ENCODE measurements at regions not wholly inside any gene's neighbourhood (a gene's known extent, or its start where the extent isn't known, plus 50 kb on each side); places are given as distances from the start of the nearest gene placed in this dataset.

DNA sequence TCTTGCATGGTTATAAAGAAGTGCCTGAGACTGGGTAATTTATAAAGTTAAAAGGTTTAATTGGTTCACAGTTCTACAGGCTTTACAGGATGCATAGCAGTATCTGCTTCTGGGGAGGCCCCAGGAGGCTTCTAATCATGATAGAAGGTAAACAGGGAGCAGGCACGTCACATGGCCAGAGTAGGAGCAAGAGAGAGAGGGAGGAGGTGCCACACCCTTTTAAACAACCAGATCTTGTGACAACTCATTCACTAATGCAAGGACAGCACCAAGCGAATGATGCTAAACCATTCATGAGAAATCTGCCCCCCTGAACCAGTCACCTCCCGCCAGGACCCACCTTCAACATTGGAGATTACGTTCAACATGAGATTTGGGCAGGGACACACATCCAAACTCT is 141.1 kb downstream of the EN1 start:
- Histone ChIP-seq H3K79me2 (ENCODE audit: insufficient read depth, low read length) (no peaks in the 10 kb centered on the region), H3K9me3 (ENCODE audit: low read length) (no peaks in the 10 kb centered on the region), H3K4me2 (ENCODE audit: low read length) (no peak overlapping the region), H3K27me3 (ENCODE audit: insufficient read depth, low read length) (no peaks in the 10 kb centered on the region), H3K9ac (ENCODE audit: low read length) (no peak overlapping the region), H3K4me3 (ENCODE audit: low read depth, low read length, poor library complexity, severe bottlenecking) (no peak overlapping the region), H3K27ac (ENCODE audit: low read depth, low read length, poor library complexity, severe bottlenecking) (no peak overlapping the region), H3K9me2 (ENCODE audit: low read depth, low read length) (no peaks in the 10 kb centered on the region), H2AFZ (ENCODE audit: low read length) (no peak overlapping the region), H4K20me1 (ENCODE audit: insufficient read depth, low read length) (no peaks in the 10 kb centered on the region), H3K36me3 (ENCODE audit: insufficient read depth, low read length) (no peaks in the 10 kb centered on the region), H3K4me1 (ENCODE audit: insufficient read depth, low read length, severe bottlenecking) (no peaks in the 10 kb centered on the region), H3F3A (ENCODE audit: insufficient read depth, low read length) (no peaks in the 10 kb centered on the region)
- no peak for TF ChIP-seq EZH2 (IDR thresholded peaks at IDR 0.05; ENCODE audit: borderline replicate concordance, low read length)
- TF ChIP-seq CTCF (IDR thresholded peaks at IDR 0.05; ENCODE audit: low read length): no peak

- H3K4me2 ChIP-seq (ENCODE audit: low read length): no peak overlapping the region
- H2AFZ ChIP-seq (ENCODE audit: low read length): no peak overlapping the region
- H3F3A ChIP-seq (ENCODE audit: insufficient read depth, low read length): no peaks in the 10 kb centered on the region
- H3K27me3 ChIP-seq (ENCODE audit: insufficient read depth, low read length): no peaks in the 10 kb centered on the region
- TF ChIP-seq CTCF (IDR thresholded peaks at IDR 0.05; ENCODE audit: low read length) (no peak), EZH2 (IDR thresholded peaks at IDR 0.05; ENCODE audit: borderline replicate concordance, low read length) (no peak)
- H3K4me1 ChIP-seq (ENCODE audit: insufficient read depth, low read length, severe bottlenecking): no peaks in the 10 kb centered on the region
- H3K36me3 ChIP-seq (ENCODE audit: insufficient read depth, low read length): no peaks in the 10 kb centered on the region
- no peaks in the 10 kb centered on the region for H3K9me2 ChIP-seq (ENCODE audit: low read depth, low read length)
- H3K4me3 ChIP-seq (ENCODE audit: low read depth, low read length, poor library complexity, severe bottlenecking): no peak overlapping the region
- no peaks in the 10 kb centered on the region for H4K20me1 ChIP-seq (ENCODE audit: insufficient read depth, low read length)
- H3K9me3 ChIP-seq (ENCODE audit: low read length): no peaks in the 10 kb centered on the region
- no peaks in the 10 kb centered on the region for H3K79me2 ChIP-seq (ENCODE audit: insufficient read depth, low read length)
- no peak overlapping the region for H3K27ac ChIP-seq (ENCODE audit: low read depth, low read length, poor library complexity, severe bottlenecking)
- no peak overlapping the region for H3K9ac ChIP-seq (ENCODE audit: low read length)
Observed at GRCh38 chr2:118705032-118705431, 142.4 kb downstream of the EN1 start.

- Histone ChIP-seq H2AFZ (ENCODE audit: low read length) (no peak overlapping the region), H3F3A (ENCODE audit: insufficient read depth, low read length) (no peaks in the 10 kb centered on the region), H3K4me2 (ENCODE audit: low read length) (no peak overlapping the region), H3K4me1 (ENCODE audit: insufficient read depth, low read length, severe bottlenecking) (no peaks in the 10 kb centered on the region), H3K36me3 (ENCODE audit: insufficient read depth, low read length) (no peaks in the 10 kb centered on the region), H3K27me3 (ENCODE audit: insufficient read depth, low read length) (no peaks in the 10 kb centered on the region), H3K27ac (ENCODE audit: low read depth, low read length, poor library complexity, severe bottlenecking) (no peak overlapping the region), H3K79me2 (ENCODE audit: insufficient read depth, low read length) (no peaks in the 10 kb centered on the region), H4K20me1 (ENCODE audit: insufficient read depth, low read length) (no peaks in the 10 kb centered on the region), H3K4me3 (ENCODE audit: low read depth, low read length, poor library complexity, severe bottlenecking) (no peak overlapping the region), H3K9ac (ENCODE audit: low read length) (no peak overlapping the region), H3K9me2 (ENCODE audit: low read depth, low read length) (no peaks in the 10 kb centered on the region), H3K9me3 (ENCODE audit: low read length) (no peaks in the 10 kb centered on the region)
- TF ChIP-seq CTCF (IDR thresholded peaks at IDR 0.05; ENCODE audit: low read length): no peak
- TF ChIP-seq EZH2 (IDR thresholded peaks at IDR 0.05; ENCODE audit: borderline replicate concordance, low read length): no peak
Observed at GRCh38 chr2:118699447-118700175, 147.8 kb downstream of the EN1 start.
